HG03521 (cell line): ENCODE measurements at regions not wholly inside any gene's neighbourhood (a gene's known extent, or its start where the extent isn't known, plus 50 kb on each side); places are given as distances from the start of the nearest gene placed in this dataset.

Source experiments
- ATAC-seq: cut with Tn5 transposase; IDR thresholded peaks from one replicate; pipeline ENCODE4 v1.9.1; 2021; ENCODE audit warnings: mild to moderate bottlenecking, moderate library complexity; ENCODE audit not compliant: unreplicated experiment

- ATAC-seq: no peak
Observed at GRCh38 chr7:125675640-125676039, 746.0 kb upstream of the POT1 start.

DNA sequence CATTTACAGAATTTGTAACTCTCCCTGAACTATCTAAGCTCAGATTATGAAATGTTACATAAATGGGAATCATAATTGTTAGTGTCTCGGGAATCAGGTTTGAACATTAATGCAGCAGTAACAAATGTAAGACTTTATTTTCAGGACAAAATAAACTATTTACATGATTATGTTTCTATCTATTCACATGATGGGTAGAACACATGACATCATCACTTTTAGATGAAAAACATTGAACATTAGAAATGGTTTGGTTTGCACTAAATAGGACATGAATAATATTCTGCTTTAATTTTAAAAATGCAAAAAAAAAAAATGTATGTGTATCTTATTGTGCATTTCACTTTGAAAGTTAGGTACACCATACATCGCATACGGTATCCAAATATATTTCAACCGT is 745.5 kb upstream of the POT1 start:
- ATAC-seq: no peak

- ATAC-seq: no peak
Observed at GRCh38 chr7:125670926-125671572, 741.4 kb upstream of the POT1 start.

DNA sequence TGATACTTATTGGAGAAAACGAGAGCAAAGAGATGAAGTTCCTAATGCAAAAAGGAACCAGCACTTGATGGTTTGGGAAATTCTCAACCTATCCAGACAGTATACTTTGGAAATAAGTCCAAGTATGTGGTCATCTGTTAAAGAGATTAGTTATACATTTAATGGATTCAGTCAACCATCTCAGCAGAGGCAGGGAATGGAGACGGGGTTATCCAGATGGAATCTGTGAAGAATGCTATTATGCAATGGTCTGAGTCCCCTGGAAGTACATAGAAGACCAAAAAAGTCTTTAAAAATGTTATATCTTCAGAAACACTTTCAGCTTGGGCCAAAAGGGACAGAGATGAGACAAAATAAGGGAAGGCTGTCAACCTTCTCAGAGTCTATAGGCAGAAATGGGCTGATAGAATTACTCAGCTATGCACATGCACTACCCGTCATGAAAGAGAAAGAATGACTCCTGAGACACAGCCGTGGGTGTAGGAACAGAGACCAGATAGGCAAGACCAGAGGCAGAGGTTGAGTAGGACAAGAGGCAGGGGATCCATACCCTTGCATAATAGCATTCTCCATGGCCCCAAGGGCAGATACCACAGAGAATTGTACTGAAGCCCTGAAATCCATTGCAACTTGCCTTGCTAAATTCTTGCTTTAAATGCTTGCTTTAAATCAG is 738.8 kb upstream of the POT1 start:
- ATAC-seq: no peak

- no peak for ATAC-seq
Observed at GRCh38 chr7:125664625-125665024, 735.0 kb upstream of the POT1 start.

DNA sequence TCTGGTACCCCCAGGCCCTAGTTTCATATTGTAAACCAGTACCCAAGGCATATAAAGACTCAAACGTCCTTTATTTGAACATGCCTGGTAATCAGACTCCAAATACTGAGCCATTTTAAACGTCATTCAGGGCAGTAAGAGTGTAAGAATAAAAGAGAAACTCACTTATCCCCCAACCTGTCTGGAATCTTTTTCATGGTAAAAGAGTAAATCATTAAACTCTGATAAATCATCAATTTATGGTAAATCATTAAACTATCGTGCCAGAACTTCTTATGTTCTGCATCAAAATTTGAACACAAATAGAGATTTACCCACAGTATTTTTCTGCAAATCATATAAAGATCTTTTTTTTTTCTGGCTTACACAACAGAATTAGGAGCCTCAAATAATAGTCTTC is 734.3 kb upstream of the POT1 start:
- ATAC-seq: no peak

GRCh38 chr7:125661677-125662076 is 732.1 kb upstream of the POT1 start:
- ATAC-seq: no peak

GRCh38 chr7:125661006-125661405 is 731.4 kb upstream of the POT1 start:
- ATAC-seq: no peak

GRCh38 chr7:125654076-125654475 is 724.5 kb upstream of the POT1 start:
- ATAC-seq: no peak

DNA sequence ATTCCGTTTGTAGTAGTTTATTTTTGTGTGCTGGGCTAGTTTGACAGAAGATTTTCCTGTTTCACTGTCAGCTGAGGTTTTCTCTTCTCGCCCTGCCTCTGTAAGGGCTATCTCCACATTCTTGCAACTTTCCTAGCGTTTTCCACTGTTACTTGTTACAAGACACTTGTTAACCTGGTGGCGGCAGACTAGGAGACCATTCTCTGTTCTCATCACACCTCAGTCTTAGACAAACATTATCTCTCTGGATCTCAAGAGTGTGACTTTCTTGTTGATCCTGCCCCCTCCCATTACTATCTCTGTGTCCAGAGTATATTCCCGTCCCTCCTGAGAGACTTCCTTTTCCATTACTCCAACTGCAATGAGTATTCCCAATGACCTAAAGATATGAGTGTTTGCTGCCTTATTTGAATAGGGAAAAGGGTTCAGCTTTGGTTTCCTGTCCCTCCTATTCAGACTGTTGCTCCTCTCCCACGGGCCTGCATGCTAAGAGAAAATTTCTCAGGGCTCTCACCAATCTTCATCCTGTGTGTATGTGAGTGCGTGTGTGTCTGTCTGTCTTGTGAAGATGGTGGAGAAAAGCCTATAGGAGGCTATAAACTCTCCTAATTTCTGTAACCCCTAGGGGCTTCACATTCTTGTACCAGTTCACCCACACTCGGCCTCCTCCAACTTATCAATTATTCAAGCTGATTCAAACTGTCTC is 722.4 kb upstream of the POT1 start:
- no peak for ATAC-seq

- ATAC-seq: no peak
Observed at GRCh38 chr7:125648543-125648942, 718.9 kb upstream of the POT1 start.

GRCh38 chr7:125645770-125646169 is 716.1 kb upstream of the POT1 start:
- no peak for ATAC-seq

DNA sequence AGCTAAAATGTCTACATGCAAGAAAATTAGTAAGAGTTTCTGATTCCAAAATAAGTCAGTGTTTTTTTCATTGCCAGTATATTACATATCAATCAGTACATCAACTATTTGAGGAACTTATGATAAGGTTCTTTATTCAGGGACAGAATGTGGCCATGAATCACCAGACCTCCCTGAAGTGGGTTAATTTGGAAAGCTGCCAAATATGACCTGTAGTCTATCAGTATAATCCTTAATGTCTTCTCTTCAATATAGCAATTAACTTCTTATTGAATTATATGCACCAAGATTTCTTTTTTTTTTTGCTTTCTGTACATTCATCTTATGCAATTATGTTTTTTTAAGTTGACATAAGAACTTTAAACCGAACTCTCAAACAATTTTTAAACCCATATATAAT is 714.5 kb upstream of the POT1 start:
- no peak for ATAC-seq

GRCh38 chr7:125643302-125643701 is 713.7 kb upstream of the POT1 start:
- no peak for ATAC-seq

DNA sequence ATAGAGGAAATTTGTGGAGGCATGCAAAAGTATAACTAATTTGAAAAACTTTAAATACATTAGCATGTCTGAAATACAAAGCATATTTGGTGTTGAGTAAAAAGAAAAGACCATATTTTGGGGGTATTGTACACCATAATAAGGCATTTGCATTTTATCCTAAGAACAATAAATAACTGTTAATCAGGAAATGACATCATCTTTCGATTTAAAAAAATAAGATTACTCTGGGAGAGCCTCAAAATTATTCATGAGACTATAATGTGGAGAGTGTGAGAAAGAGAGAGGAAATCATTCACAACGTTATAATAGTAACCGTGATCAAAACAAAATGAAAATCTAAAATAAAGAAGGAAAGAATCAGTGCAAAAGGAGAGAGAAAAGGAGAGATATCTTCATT is 712.3 kb upstream of the POT1 start:
- no peak for ATAC-seq

DNA sequence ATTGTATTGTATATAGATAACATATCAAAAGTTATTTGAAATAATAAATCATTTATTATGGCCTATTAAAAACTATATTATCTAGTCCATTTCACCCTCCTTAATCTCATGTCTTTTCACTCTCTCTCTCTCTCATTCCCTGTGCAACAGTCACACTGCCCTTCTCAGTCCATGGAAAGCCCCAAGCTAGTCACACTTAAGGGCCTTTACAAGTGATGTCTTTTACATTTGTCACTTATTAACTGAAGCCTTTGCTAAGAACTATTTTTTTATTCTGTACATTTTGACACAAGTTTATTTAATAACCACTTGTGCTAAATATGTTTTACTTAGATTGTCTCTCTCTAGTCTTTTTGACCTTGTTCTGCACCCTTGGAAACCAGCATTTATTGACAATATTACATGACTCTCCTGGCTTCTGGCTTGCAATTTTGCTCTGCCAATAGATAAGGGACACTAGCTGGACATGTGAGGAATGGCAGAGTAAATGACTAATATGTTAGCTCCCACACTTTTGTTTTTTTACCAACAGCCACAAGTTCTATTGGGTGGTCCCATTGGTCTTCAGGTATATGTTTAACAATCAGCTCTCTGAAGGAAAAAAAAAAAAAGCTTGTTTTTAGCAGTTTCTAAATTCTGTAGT is 706.8 kb upstream of the POT1 start:
- no peak for ATAC-seq

DNA sequence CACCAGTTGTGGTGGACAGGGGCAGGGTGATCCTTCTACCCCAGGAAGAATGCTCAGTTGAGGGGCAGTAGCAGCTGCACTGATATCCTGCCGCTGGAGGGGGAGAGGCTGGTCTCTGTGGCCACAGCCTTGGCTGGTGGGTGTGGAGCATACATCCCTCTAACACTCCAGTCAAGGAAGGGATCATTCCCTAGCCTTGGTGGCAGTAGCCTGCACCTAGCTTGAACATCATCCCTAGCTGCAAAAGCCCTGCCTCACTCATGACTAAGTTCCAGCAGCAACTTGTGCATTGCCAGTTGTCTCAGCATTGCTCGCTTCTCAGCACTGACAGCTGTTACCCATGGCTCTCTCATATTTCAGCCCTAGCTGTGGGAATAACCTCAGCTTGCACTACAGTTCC is 688.9 kb upstream of the POT1 start:
- no peak for ATAC-seq

DNA sequence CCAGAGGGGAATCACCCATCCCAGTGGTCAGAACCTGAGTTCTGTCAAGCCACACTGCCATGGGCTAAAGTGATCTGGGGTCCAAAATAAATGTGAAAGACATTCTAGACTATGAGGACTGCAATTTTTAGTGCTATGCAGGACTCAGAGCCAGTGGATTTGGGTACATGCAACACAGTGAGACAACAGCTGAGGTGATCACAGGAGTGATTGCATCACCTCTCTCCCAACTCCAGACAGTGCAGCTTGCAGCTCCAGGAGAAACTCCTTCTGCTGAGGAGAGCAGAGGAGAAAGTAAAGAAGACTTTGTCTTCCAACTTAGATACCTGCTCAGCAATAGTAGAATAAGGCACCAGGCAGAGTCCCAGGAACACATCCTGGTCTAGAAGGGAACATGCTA is 682.0 kb upstream of the POT1 start:
- ATAC-seq: no peak

GRCh38 chr7:125606671-125607070 is 677.0 kb upstream of the POT1 start:
- ATAC-seq: no peak

DNA sequence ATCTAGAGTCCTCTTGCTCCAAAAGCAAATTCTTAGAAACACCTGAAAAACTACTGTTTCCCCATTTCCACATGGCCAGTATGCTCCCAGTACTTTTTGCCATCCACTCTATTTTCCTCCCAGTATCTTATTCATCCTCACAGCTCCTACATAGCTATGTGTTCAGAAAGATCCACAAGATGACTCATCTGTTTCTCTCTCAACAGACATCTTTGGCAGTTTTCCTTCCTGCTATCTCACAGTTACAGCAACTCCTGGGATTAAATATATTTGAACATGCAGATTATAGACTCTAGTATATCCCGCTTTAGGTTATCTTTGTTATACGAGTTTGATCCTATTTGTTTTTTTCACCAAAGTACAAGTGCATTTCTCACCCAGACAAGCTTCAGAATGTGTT is 675.6 kb upstream of the POT1 start:
- ATAC-seq: no peak

GRCh38 chr7:125602441-125602840 is 672.8 kb upstream of the POT1 start:
- no peak for ATAC-seq

GRCh38 chr7:125599387-125599786 is 669.8 kb upstream of the POT1 start:
- no peak for ATAC-seq
